NCI-H2029 treated with DMSO at 0.1 percent for 48 hours (cell line): ENCODE measurements at regions not wholly inside any gene's neighbourhood (a gene's known extent, or its start where the extent isn't known, plus 50 kb on each side); places are given as distances from the start of the nearest gene placed in this dataset.
"Not testable (repeated sequence)": the region's sequence is repeated elsewhere in the genome, so short reads cannot be mapped to it uniquely, and the experiment has no call there.

Experiments
- DNase-seq: peaks from one replicate; lab custom pipeline; 2025; lab: John Stamatoyannopoulos, UW

GRCh38 chr5:125848751-125849150 is 574.5 kb upstream of the GRAMD2B start:
- no peak for DNase-seq

- DNase-seq = no peak
These were observed 566.3 kb upstream of the GRAMD2B start for GRCh38 chr5:125856949-125857348.

GRCh38 chr5:125863579-125863978 is 559.6 kb upstream of the GRAMD2B start:
- no peak for DNase-seq

GRCh38 chr5:125865166-125865815 is 557.9 kb upstream of the GRAMD2B start:
- DNase-seq = no peak

GRCh38 chr5:125868036-125868435 is 555.2 kb upstream of the GRAMD2B start:
- no peak for DNase-seq

GRCh38 chr5:125870256-125870655 is 553.0 kb upstream of the GRAMD2B start:
- no peak for DNase-seq

GRCh38 chr5:125874057-125874456 is 549.2 kb upstream of the GRAMD2B start:
- no peak for DNase-seq

GRCh38 chr5:125874717-125875116 is 548.5 kb upstream of the GRAMD2B start:
- DNase-seq = no peak

- DNase-seq = no peak
These were observed 546.0 kb upstream of the GRAMD2B start for GRCh38 chr5:125877248-125877647.

- no peak for DNase-seq
These were observed 541.1 kb upstream of the GRAMD2B start for GRCh38 chr5:125882061-125882460.

GRCh38 chr5:125883223-125883622 is 540.0 kb upstream of the GRAMD2B start:
- DNase-seq = no peak

GRCh38 chr5:125888358-125888757 is 534.9 kb upstream of the GRAMD2B start:
- no peak for DNase-seq

- no peak for DNase-seq
These were observed 532.7 kb upstream of the GRAMD2B start for GRCh38 chr5:125890511-125890931.

- no peak for DNase-seq
These were observed 532.0 kb upstream of the GRAMD2B start for GRCh38 chr5:125891061-125891725.

- DNase-seq = no peak
These were observed 528.8 kb upstream of the GRAMD2B start for GRCh38 chr5:125894383-125894782.

- no peak for DNase-seq
These were observed 526.8 kb upstream of the GRAMD2B start for GRCh38 chr5:125896368-125896767.

- DNase-seq = no peak
These were observed 526.1 kb upstream of the GRAMD2B start for GRCh38 chr5:125897089-125897488.

GRCh38 chr5:125898851-125899405 is 524.3 kb upstream of the GRAMD2B start:
- DNase-seq = no peak

GRCh38 chr5:125912028-125912427 is 511.2 kb upstream of the GRAMD2B start:
- DNase-seq = no peak

- no peak for DNase-seq
These were observed 510.0 kb upstream of the GRAMD2B start for GRCh38 chr5:125913200-125913599.

- DNase-seq = no peak
These were observed 508.7 kb upstream of the GRAMD2B start for GRCh38 chr5:125914471-125914870.

GRCh38 chr5:125923958-125924357 is 499.3 kb upstream of the GRAMD2B start:
- DNase-seq = not testable (repeated sequence)

GRCh38 chr5:125926172-125926571 is 497.0 kb upstream of the GRAMD2B start:
- no peak for DNase-seq

GRCh38 chr5:125928663-125929062 is 494.5 kb upstream of the GRAMD2B start:
- DNase-seq = no peak
